GM23338 (cell line): ENCODE measurements at regions not wholly inside any gene's neighbourhood (a gene's known extent, or its start where the extent isn't known, plus 50 kb on each side); places are given as distances from the start of the nearest gene placed in this dataset.

ENCODE experiments used
- ATAC-seq: fragments of 200-7000 bp; cut with Tn5 transposase; 3 replicates; pipeline ENCODE4 v1.9.1; 2020
- DNase-seq: peaks from one replicate; pipeline ENCODE4 v3.0.0-alpha.2; 2015; ENCODE audit warnings: low spot score
- H2AFZ ChIP-seq: fragments of 200-600 bp; sonication (generic); 2 replicates; pipeline ENCODE4 v1.8.0; 2016; ENCODE audit warnings: antibody characterized with exemption, mild to moderate bottlenecking, moderate library complexity
- H3F3A ChIP-seq: fragments of 200-600 bp; sonication (generic); replicated peaks from 2 replicates; pipeline ENCODE4 v1.8.0; 2017; ENCODE audit warnings: antibody characterized with exemption, mixed run types, low read depth
- H3K27ac ChIP-seq: fragments of 200-600 bp; sonication (generic); 2 replicates; pipeline ENCODE4 v1.6.1; 2016; ENCODE audit warnings: low read depth
- H3K27me3 ChIP-seq: fragments of 200-600 bp; sonication (generic); 2 replicates; pipeline ENCODE4 v1.8.0; 2016; ENCODE audit warnings: mild to moderate bottlenecking, mixed run types, moderate library complexity; ENCODE audit not compliant: insufficient read depth
- H3K36me3 ChIP-seq: fragments of 200-600 bp; sonication (generic); 2 replicates; pipeline ENCODE4 v1.8.0; 2016; ENCODE audit warnings: mild to moderate bottlenecking; ENCODE audit not compliant: insufficient read depth
- H3K4me1 ChIP-seq: fragments of 200-600 bp; sonication (generic); 2 replicates; pipeline ENCODE4 v1.8.0; 2016; ENCODE audit warnings: mild to moderate bottlenecking, moderate library complexity; ENCODE audit not compliant: insufficient read depth
- H3K4me2 ChIP-seq: fragments of 200-600 bp; sonication (generic); 2 replicates; pipeline ENCODE4 v1.7.1; 2017; ENCODE audit warnings: mixed run types
- H3K4me3 ChIP-seq: fragments of 200-600 bp; sonication (generic); 2 replicates; pipeline ENCODE4 v1.6.1; 2016; ENCODE audit warnings: mixed run types
- H3K79me2 ChIP-seq: fragments of 200-600 bp; sonication (generic); replicated peaks from 2 replicates; pipeline ENCODE4 v1.8.0; 2017; ENCODE audit warnings: mild to moderate bottlenecking; ENCODE audit not compliant: insufficient read depth
- H3K9me2 ChIP-seq: fragments of 200-600 bp; sonication (generic); 2 replicates; pipeline ENCODE4 v1.8.0; 2017; ENCODE audit not compliant: insufficient read depth
- H4K20me1 ChIP-seq: fragments of 200-600 bp; sonication (generic); replicated peaks from 2 replicates; pipeline ENCODE4 v1.8.0; 2017; ENCODE audit warnings: mild to moderate bottlenecking; ENCODE audit not compliant: insufficient read depth
- H3K27ac Mint-ChIP-seq: 2 replicates; pipeline ENCODE4 v1.8.0; 2020; ENCODE audit warnings: inconsistent platforms, mild to moderate bottlenecking, moderate library complexity, mixed read lengths
- H3K27me3 Mint-ChIP-seq: 3 replicates; pipeline ENCODE4 v1.8.0; 2022; ENCODE audit warnings: low read depth, mild to moderate bottlenecking, moderate library complexity, mixed read lengths, inconsistent platforms; ENCODE audit not compliant: insufficient read depth, poor library complexity
- H3K36me3 Mint-ChIP-seq: 3 replicates; pipeline ENCODE4 v1.8.0; 2021; ENCODE audit warnings: low read depth, mild to moderate bottlenecking, inconsistent platforms, moderate library complexity, mixed read lengths
- H3K4me1 Mint-ChIP-seq: 3 replicates; pipeline ENCODE4 v1.8.0; 2020; ENCODE audit warnings: mild to moderate bottlenecking, inconsistent platforms, mixed read lengths
- H3K4me3 Mint-ChIP-seq: 3 replicates; pipeline ENCODE4 v1.8.0; 2021; ENCODE audit warnings: moderate library complexity, mild to moderate bottlenecking, inconsistent platforms, mixed read lengths
- H3K9me3 Mint-ChIP-seq: 3 replicates; pipeline ENCODE4 v1.8.0; 2020; ENCODE audit warnings: moderate library complexity, mild to moderate bottlenecking, inconsistent platforms, mixed read lengths
- CREB1 ChIP-seq: fragments of 250-450 bp; sonication (Bioruptor Pico); IDR thresholded peaks from 2 replicates; pipeline ENCODE4 v1.5.0; 2020; ENCODE audit warnings: low read depth, mild to moderate bottlenecking, moderate library complexity
- CTCF ChIP-seq, 2 experiments: fragments of 200-600 bp in 1 of 2; sonication (generic) in 1 of 2; conservative IDR thresholded peaks; 2 replicates each; pipeline versions ENCODE4 v1.5.1 to v1.6.1; 2016 to 2017; ENCODE audit warnings: antibody characterized with exemption in 2 of 2, low read depth in 2 of 2, mild to moderate bottlenecking in 2 of 2, moderate library complexity in 1 of 2
- EZH2phosphoT487 ChIP-seq: fragments of 200-600 bp; sonication (generic); IDR thresholded peaks from one replicate; pipeline ENCODE4 v1.8.1; 2018; ENCODE audit warnings: antibody characterized with exemption; ENCODE audit not compliant: unreplicated experiment
- NANOG ChIP-seq: IDR thresholded peaks from 2 replicates; pipeline ENCODE4 v1.6.1; 2016; ENCODE audit warnings: antibody characterized with exemption, borderline replicate concordance
- STAT1 ChIP-seq: IDR thresholded peaks from one replicate; pipeline ENCODE4 v1.6.1; 2016; ENCODE audit warnings: antibody characterized with exemption; ENCODE audit not compliant: unreplicated experiment
- ZNF114 ChIP-seq: fragments of 250-450 bp; sonication (Bioruptor Pico); IDR thresholded peaks from 2 replicates; pipeline ENCODE4 v1.5.0; 2020; ENCODE audit warnings: mild to moderate bottlenecking, moderate library complexity
- ZNF462 ChIP-seq: fragments of 250-450 bp; sonication (Bioruptor Pico); IDR thresholded peaks from 2 replicates; pipeline ENCODE4 v1.5.0; 2020; ENCODE audit warnings: mild to moderate bottlenecking, moderate library complexity
- TF ChIP-seq, protein P1 (sequence below): IDR thresholded peaks from 2 replicates; pipeline ENCODE4 v1.6.1; 2016; ENCODE audit warnings: antibody characterized with exemption

GRCh38 chrX:46333550-46333949 lies 211.7 kb downstream of the ZNF674 start:
- Histone ChIP-seq H3K36me3 (no peaks in the 10 kb centered on the region), H3K27ac (no peak overlapping the region), H3F3A (no peaks in the 10 kb centered on the region), H3K9me2 (no peaks in the 10 kb centered on the region), H3K4me2 (no peak overlapping the region), H3K4me3 (no peak overlapping the region), H4K20me1 (no peaks in the 10 kb centered on the region), H2AFZ (no peak overlapping the region), H3K27me3 (no peaks in the 10 kb centered on the region), H3K4me1 (peaks cover 18% of the 10 kb centered on the region; the same call in 1 of the 2 replicates), H3K79me2 (no peaks in the 10 kb centered on the region)
- no peak overlapping the region for H3K27ac Mint-ChIP-seq
- H3K27me3 Mint-ChIP-seq: no peaks in the 10 kb centered on the region
- H3K36me3 Mint-ChIP-seq: no peaks in the 10 kb centered on the region
- no peak for TF ChIP-seq CREB1 (CRISPR knock-in tag)
- no peak for TF ChIP-seq ZNF462
- TF ChIP-seq EZH2phosphoT487: no peak
- DNase-seq: no peak
- no peaks in the 10 kb centered on the region for H3K9me3 Mint-ChIP-seq
- ATAC-seq: no peak
- no peak overlapping the region for H3K4me3 Mint-ChIP-seq
- peaks cover 14% of the 10 kb centered on the region for H3K4me1 Mint-ChIP-seq

DNA sequence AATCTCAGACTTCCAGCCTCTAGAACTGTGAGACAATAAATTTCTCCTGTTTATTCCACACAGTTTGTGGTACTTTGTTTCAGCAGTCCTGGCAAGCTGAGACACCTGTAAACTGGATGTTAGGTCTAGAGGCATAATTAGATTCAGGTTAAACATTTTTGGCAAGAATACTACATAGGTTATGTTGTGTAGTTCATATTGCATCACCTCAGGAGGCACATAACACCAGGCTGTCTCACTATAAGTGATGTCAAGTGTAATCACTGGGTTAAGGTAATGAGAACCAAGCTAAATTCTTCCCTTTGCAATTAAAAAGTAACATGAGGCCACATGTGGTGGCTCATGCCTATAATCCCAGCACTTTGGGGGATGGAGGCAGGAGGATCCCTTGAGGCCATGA lies 214.2 kb downstream of the ZNF674 start:
- no peak overlapping the region for H3K4me3 Mint-ChIP-seq
- Histone ChIP-seq H3K27ac (no peak overlapping the region), H3K9me2 (no peaks in the 10 kb centered on the region), H3F3A (no peaks in the 10 kb centered on the region), H3K4me1 (peaks cover 24% of the 10 kb centered on the region; the same call in 1 of the 2 replicates), H3K27me3 (no peaks in the 10 kb centered on the region), H2AFZ (no peak overlapping the region), H3K36me3 (no peaks in the 10 kb centered on the region), H4K20me1 (no peaks in the 10 kb centered on the region), H3K4me2 (no peak overlapping the region), H3K4me3 (no peak overlapping the region), H3K79me2 (no peaks in the 10 kb centered on the region)
- ATAC-seq: no peak
- peaks cover 29% of the 10 kb centered on the region for H3K4me1 Mint-ChIP-seq
- no peaks in the 10 kb centered on the region for H3K27me3 Mint-ChIP-seq
- H3K27ac Mint-ChIP-seq: no peak overlapping the region
- H3K36me3 Mint-ChIP-seq: no peaks in the 10 kb centered on the region
- no peaks in the 10 kb centered on the region for H3K9me3 Mint-ChIP-seq
- DNase-seq: no peak
- TF ChIP-seq CTCF (conservative IDR thresholded peaks at IDR 0.05; ENCODE audit: low read depth in 2 of 2): no peak
- TF ChIP-seq, protein P1, sequence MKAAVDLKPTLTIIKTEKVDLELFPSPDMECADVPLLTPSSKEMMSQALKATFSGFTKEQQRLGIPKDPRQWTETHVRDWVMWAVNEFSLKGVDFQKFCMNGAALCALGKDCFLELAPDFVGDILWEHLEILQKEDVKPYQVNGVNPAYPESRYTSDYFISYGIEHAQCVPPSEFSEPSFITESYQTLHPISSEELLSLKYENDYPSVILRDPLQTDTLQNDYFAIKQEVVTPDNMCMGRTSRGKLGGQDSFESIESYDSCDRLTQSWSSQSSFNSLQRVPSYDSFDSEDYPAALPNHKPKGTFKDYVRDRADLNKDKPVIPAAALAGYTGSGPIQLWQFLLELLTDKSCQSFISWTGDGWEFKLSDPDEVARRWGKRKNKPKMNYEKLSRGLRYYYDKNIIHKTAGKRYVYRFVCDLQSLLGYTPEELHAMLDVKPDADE: no peak
- no peak for TF ChIP-seq ZNF114 (CRISPR knock-in tag)
- TF ChIP-seq CREB1 (CRISPR knock-in tag): no peak
- TF ChIP-seq NANOG: no peak
- TF ChIP-seq STAT1: no peak
